GM19452 (cell line): ENCODE measurements at regions not wholly inside any gene's neighbourhood (a gene's known extent, or its start where the extent isn't known, plus 50 kb on each side); places are given as distances from the start of the nearest gene placed in this dataset.

Experiments used
- ATAC-seq: cut with Tn5 transposase; IDR thresholded peaks from one replicate; pipeline ENCODE4 v1.9.1; 2021; ENCODE audit not compliant: unreplicated experiment

GRCh38 chr2:67948057-67948456 is 114.7 kb downstream of the C1D start:
- no peak for ATAC-seq

GRCh38 chr2:67948506-67948905 is 114.3 kb downstream of the C1D start:
- ATAC-seq, result no peak

- no peak for ATAC-seq
These were observed 112.8 kb downstream of the C1D start for GRCh38 chr2:67950018-67950417.

GRCh38 chr2:67950919-67951318 is 111.9 kb downstream of the C1D start:
- ATAC-seq, result no peak

GRCh38 chr2:67952066-67952465 is 110.7 kb downstream of the C1D start:
- ATAC-seq, result peak; percentile 71

GRCh38 chr2:67954093-67954748 is 108.6 kb downstream of the C1D start:
- ATAC-seq, result no peak

GRCh38 chr2:67955748-67956603 is 106.8 kb downstream of the C1D start:
- ATAC-seq, result no peak

GRCh38 chr2:67965246-67965645 is 97.6 kb downstream of the C1D start:
- no peak for ATAC-seq

- no peak for ATAC-seq
These were observed 92.7 kb downstream of the C1D start for GRCh38 chr2:67970071-67970470.

- ATAC-seq, result no peak
These were observed 92.3 kb downstream of the C1D start for GRCh38 chr2:67970542-67970941.

GRCh38 chr2:67974559-67975430 is 88.0 kb downstream of the C1D start:
- no peak for ATAC-seq

- no peak for ATAC-seq
These were observed 85.3 kb downstream of the C1D start for GRCh38 chr2:67977464-67977863.

- no peak for ATAC-seq
These were observed 79.8 kb downstream of the C1D start for GRCh38 chr2:67982956-67983355.

- ATAC-seq, result no peak
These were observed 78.2 kb downstream of the C1D start for GRCh38 chr2:67984600-67984999.

GRCh38 chr2:67985586-67985985 is 77.2 kb downstream of the C1D start:
- no peak for ATAC-seq

- no peak for ATAC-seq
These were observed 76.5 kb downstream of the C1D start for GRCh38 chr2:67986258-67986657.
